Osteoblast (primary cell): ENCODE measurements at regions not wholly inside any gene's neighbourhood (a gene's known extent, or its start where the extent isn't known, plus 50 kb on each side); places are given as distances from the start of the nearest gene placed in this dataset.

ENCODE experiments used
- DNase-seq: peaks from one replicate; pipeline ENCODE4 v3.0.0; 2011; ENCODE audit warnings: low spot score, mixed read lengths; ENCODE audit not compliant: insufficient read length; ENCODE audit errors: missing footprints
- H2AFZ ChIP-seq: 2 replicates; pipeline ENCODE4 v1.6.0; 2011; ENCODE audit warnings: mild to moderate bottlenecking, low read length
- H3K27ac ChIP-seq: 2 replicates; pipeline ENCODE4 v1.5.1; 2011; ENCODE audit warnings: mild to moderate bottlenecking, low read depth, low read length, moderate library complexity
- H3K27me3 ChIP-seq: 2 replicates; pipeline ENCODE4 v1.6.0; 2012; ENCODE audit warnings: mild to moderate bottlenecking, control low read depth, inconsistent platforms, low read length, moderate library complexity; ENCODE audit not compliant: insufficient read depth
- H3K36me3 ChIP-seq: 2 replicates; pipeline ENCODE4 v1.5.1; 2011; ENCODE audit warnings: mild to moderate bottlenecking, low read length, control low read depth, moderate library complexity; ENCODE audit not compliant: insufficient read depth
- H3K4me1 ChIP-seq: 2 replicates; pipeline ENCODE4 v1.5.1; 2011; ENCODE audit warnings: mild to moderate bottlenecking, low read length, control low read depth, moderate library complexity; ENCODE audit not compliant: insufficient read depth
- H3K4me2 ChIP-seq: 2 replicates; pipeline ENCODE4 v1.6.0; 2011; ENCODE audit warnings: mild to moderate bottlenecking, low read length; ENCODE audit not compliant: insufficient read depth
- H3K4me3 ChIP-seq: fragments of 200-600 bp; sonication (generic); 3 replicates; pipeline ENCODE4 v1.5.1; 2012; ENCODE audit warnings: mild to moderate bottlenecking, low read length, inconsistent platforms; ENCODE audit not compliant: insufficient read depth
- H3K79me2 ChIP-seq: 2 replicates; pipeline ENCODE4 v1.6.0; 2012; ENCODE audit warnings: mild to moderate bottlenecking, low read length, control low read depth, inconsistent platforms; ENCODE audit not compliant: insufficient read depth
- H3K9me3 ChIP-seq: 2 replicates; pipeline ENCODE4 v1.5.1; 2011; ENCODE audit warnings: low read depth, low read length, control low read depth
- H4K20me1 ChIP-seq: 2 replicates; pipeline ENCODE4 v1.6.0; 2012; ENCODE audit warnings: mild to moderate bottlenecking, low read length, control low read depth; ENCODE audit not compliant: insufficient read depth
- CTCF ChIP-seq: IDR thresholded peaks from 2 replicates; pipeline ENCODE4 v1.5.1; 2011; ENCODE audit warnings: mild to moderate bottlenecking, low read depth, low read length, moderate library complexity; ENCODE audit errors: extremely low read depth

GRCh38 chr6:67045076-67045475 is 1338.0 kb upstream of the EYS start:
- peaks cover 5% of the 10 kb centered on the region for H3K9me3 ChIP-seq
- H2AFZ ChIP-seq, result no peak overlapping the region
- no peaks in the 10 kb centered on the region for H3K79me2 ChIP-seq
- no peaks in the 10 kb centered on the region for H4K20me1 ChIP-seq
- H3K4me1 ChIP-seq, result no peaks in the 10 kb centered on the region
- DNase-seq, result no peak
- no peaks in the 10 kb centered on the region for H3K27me3 ChIP-seq
- no peak overlapping the region for H3K27ac ChIP-seq
- no peaks in the 10 kb centered on the region for H3K36me3 ChIP-seq
- no peak overlapping the region for H3K4me3 ChIP-seq
- no peak for TF ChIP-seq CTCF
- no peak overlapping the region for H3K4me2 ChIP-seq

- no peak for DNase-seq
- no peaks in the 10 kb centered on the region for H3K79me2 ChIP-seq
- peaks cover 2% of the 10 kb centered on the region for H3K9me3 ChIP-seq
- no peak overlapping the region for H3K4me3 ChIP-seq
- H2AFZ ChIP-seq, result no peak overlapping the region
- no peaks in the 10 kb centered on the region for H4K20me1 ChIP-seq
- no peaks in the 10 kb centered on the region for H3K4me1 ChIP-seq
- no peaks in the 10 kb centered on the region for H3K36me3 ChIP-seq
- H3K27ac ChIP-seq, result no peak overlapping the region
- TF ChIP-seq CTCF, result no peak
- no peak overlapping the region for H3K4me2 ChIP-seq
- H3K27me3 ChIP-seq, result no peaks in the 10 kb centered on the region
These were observed 1324.4 kb upstream of the EYS start for GRCh38 chr6:67031451-67031850.

- H3K79me2 ChIP-seq, result no peaks in the 10 kb centered on the region
- H3K27me3 ChIP-seq, result no peaks in the 10 kb centered on the region
- H3K36me3 ChIP-seq, result no peaks in the 10 kb centered on the region
- no peak overlapping the region for H3K4me3 ChIP-seq
- H2AFZ ChIP-seq, result no peak overlapping the region
- no peak for DNase-seq
- no peaks in the 10 kb centered on the region for H4K20me1 ChIP-seq
- H3K9me3 ChIP-seq, result peaks cover 2% of the 10 kb centered on the region
- no peaks in the 10 kb centered on the region for H3K4me1 ChIP-seq
- no peak for TF ChIP-seq CTCF
- no peak overlapping the region for H3K4me2 ChIP-seq
- no peak overlapping the region for H3K27ac ChIP-seq
These were observed 1323.8 kb upstream of the EYS start for GRCh38 chr6:67030861-67031260.

GRCh38 chr6:67016921-67017460 is 1310.0 kb upstream of the EYS start:
- TF ChIP-seq CTCF, result no peak
- no peaks in the 10 kb centered on the region for H3K79me2 ChIP-seq
- no peak overlapping the region for H3K27ac ChIP-seq
- H3K27me3 ChIP-seq, result no peaks in the 10 kb centered on the region
- no peaks in the 10 kb centered on the region for H4K20me1 ChIP-seq
- no peaks in the 10 kb centered on the region for H3K4me1 ChIP-seq
- no peak overlapping the region for H3K4me2 ChIP-seq
- no peak overlapping the region for H3K4me3 ChIP-seq
- no peak for DNase-seq
- peaks cover 2% of the 10 kb centered on the region for H3K9me3 ChIP-seq
- H3K36me3 ChIP-seq, result no peaks in the 10 kb centered on the region
- no peak overlapping the region for H2AFZ ChIP-seq
